Breast epithelium (tissue), 3 donors: ENCODE measurements at regions not wholly inside any gene's neighbourhood (a gene's known extent, or its start where the extent isn't known, plus 50 kb on each side); places are given as distances from the start of the nearest gene placed in this dataset.

Source experiments
- POLR2A ChIP-seq: fragments of 450-650 bp; IDR thresholded peaks from one replicate; pipeline ENCODE4 v1.6.1; 2016; ENCODE audit warnings: antibody characterized with exemption, mild to moderate bottlenecking, moderate library complexity
- POLR2AphosphoS5 ChIP-seq, 3 donors: sonication (generic); formaldehyde crosslinking; IDR thresholded peaks; one replicate each; pipeline ENCODE4 v1.6.1; 2017; ENCODE audit warnings: antibody characterized with exemption in 3 of 3
- TF ChIP-seq, protein P1 (sequence below), 3 donors: fragments of 450-650 bp; IDR thresholded peaks; one replicate each; pipeline ENCODE4 v1.5.1; 2016 to 2017; ENCODE audit warnings: antibody characterized with exemption in 3 of 3, mild to moderate bottlenecking in 3 of 3, moderate library complexity in 3 of 3

DNA sequence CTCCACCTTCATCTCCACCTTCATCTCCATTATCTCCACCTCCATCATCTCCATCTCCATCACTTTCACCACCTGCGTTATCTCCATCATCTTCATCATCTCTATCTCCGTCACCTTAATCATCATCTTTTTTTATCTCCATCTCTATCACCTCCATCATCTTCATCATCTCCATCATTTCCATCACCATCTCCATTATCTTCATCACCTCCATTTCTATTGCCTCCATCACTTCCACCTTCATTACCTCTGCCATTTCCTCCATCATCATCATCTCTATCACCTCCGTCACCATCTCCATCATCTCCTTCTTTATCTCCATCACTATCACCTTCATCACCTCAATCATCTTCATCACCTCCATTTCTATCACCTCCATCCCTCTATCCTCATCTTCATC is 573.5 kb downstream of the TBC1D22A start:
- TF ChIP-seq POLR2AphosphoS5 (IDR thresholded peaks at IDR 0.05): no peak
- TF ChIP-seq, protein P1, sequence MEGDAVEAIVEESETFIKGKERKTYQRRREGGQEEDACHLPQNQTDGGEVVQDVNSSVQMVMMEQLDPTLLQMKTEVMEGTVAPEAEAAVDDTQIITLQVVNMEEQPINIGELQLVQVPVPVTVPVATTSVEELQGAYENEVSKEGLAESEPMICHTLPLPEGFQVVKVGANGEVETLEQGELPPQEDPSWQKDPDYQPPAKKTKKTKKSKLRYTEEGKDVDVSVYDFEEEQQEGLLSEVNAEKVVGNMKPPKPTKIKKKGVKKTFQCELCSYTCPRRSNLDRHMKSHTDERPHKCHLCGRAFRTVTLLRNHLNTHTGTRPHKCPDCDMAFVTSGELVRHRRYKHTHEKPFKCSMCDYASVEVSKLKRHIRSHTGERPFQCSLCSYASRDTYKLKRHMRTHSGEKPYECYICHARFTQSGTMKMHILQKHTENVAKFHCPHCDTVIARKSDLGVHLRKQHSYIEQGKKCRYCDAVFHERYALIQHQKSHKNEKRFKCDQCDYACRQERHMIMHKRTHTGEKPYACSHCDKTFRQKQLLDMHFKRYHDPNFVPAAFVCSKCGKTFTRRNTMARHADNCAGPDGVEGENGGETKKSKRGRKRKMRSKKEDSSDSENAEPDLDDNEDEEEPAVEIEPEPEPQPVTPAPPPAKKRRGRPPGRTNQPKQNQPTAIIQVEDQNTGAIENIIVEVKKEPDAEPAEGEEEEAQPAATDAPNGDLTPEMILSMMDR (IDR thresholded peaks at IDR 0.05): no peak
- TF ChIP-seq POLR2A: no peak
